Thyroid gland (tissue), 4 donors: ENCODE measurements at regions not wholly inside any gene's neighbourhood (a gene's known extent, or its start where the extent isn't known, plus 50 kb on each side); places are given as distances from the start of the nearest gene placed in this dataset.

Source experiments
- DNase-seq, 2 donors: peaks; one replicate each; pipeline ENCODE4 v3.0.0-alpha.2; 2019
- H3K27ac ChIP-seq, 3 donors: fragments of 200-600 bp; sonication (generic); 1 replicate in 2 of 3; 2 replicates in 1 of 3; pipeline ENCODE4 v1.5.1; 2016 to 2019; ENCODE audit warnings: mild to moderate bottlenecking in 1 of 3, moderate library complexity in 1 of 3
- H3K27me3 ChIP-seq: fragments of 200-600 bp; sonication (generic); one replicate; pipeline ENCODE4 v1.5.1; 2019
- H3K36me3 ChIP-seq, 2 donors: fragments of 200-600 bp; sonication (generic); one replicate each; pipeline ENCODE4 v1.5.1; 2016 to 2019
- H3K4me1 ChIP-seq, 2 donors: fragments of 200-600 bp; sonication (generic); one replicate each; pipeline ENCODE4 v1.5.1; 2017 to 2019
- H3K4me3 ChIP-seq, 3 donors: fragments of 200-600 bp; sonication (generic); replicated peaks in 1 of 3; 1 replicate in 2 of 3; 2 replicates in 1 of 3; pipeline ENCODE4 v1.5.1; 2016; ENCODE audit warnings: mild to moderate bottlenecking in 1 of 3
- H3K9me3 ChIP-seq: fragments of 200-600 bp; sonication (generic); one replicate; pipeline ENCODE4 v1.5.1; 2017
- POLR2A ChIP-seq, 2 donors: fragments of 450-650 bp; IDR thresholded peaks; one replicate each; pipeline ENCODE4 v1.6.1; 2017; ENCODE audit warnings: antibody characterized with exemption in 2 of 2, mild to moderate bottlenecking in 2 of 2, moderate library complexity in 1 of 2
- WGBS, 2 donors: methylation state at CpG; one replicate each; pipeline ENCODE4 v1.1.5; 2017; 5-methylcytosine and 5-hydroxymethylcytosine counted together
- intact Hi-C: fragments of 100-400 bp; cut with DNase I; formaldehyde crosslinking; loops from one replicate; pipeline ENCODE4 v1.15.1; 2023
- TF ChIP-seq, protein P1 (sequence below), 6 experiments: fragments of 200-600 bp in 3 of 6; fragments of 450-650 bp in 3 of 6; sonication (generic) in 3 of 6; IDR thresholded peaks; one replicate each; pipeline ENCODE4 v1.5.1; 2016 to 2019; ENCODE audit warnings: antibody characterized with exemption in 6 of 6, mild to moderate bottlenecking in 2 of 6, inconsistent platforms in 1 of 6, moderate library complexity in 1 of 6

GRCh38 chr6:15853259-15853658 is 190.4 kb upstream of the DTNBP1 start:
- no peak overlapping the region for H3K4me3 ChIP-seq
- intact Hi-C loops, result no loop called here
- no peak overlapping the region for H3K27ac ChIP-seq
- 46 to 95% methylated on average over 1 of the region's 1 CpG for WGBS, 2 donors
- TF ChIP-seq POLR2A (IDR thresholded peaks at IDR 0.05), result no peak
- TF ChIP-seq, protein P1, sequence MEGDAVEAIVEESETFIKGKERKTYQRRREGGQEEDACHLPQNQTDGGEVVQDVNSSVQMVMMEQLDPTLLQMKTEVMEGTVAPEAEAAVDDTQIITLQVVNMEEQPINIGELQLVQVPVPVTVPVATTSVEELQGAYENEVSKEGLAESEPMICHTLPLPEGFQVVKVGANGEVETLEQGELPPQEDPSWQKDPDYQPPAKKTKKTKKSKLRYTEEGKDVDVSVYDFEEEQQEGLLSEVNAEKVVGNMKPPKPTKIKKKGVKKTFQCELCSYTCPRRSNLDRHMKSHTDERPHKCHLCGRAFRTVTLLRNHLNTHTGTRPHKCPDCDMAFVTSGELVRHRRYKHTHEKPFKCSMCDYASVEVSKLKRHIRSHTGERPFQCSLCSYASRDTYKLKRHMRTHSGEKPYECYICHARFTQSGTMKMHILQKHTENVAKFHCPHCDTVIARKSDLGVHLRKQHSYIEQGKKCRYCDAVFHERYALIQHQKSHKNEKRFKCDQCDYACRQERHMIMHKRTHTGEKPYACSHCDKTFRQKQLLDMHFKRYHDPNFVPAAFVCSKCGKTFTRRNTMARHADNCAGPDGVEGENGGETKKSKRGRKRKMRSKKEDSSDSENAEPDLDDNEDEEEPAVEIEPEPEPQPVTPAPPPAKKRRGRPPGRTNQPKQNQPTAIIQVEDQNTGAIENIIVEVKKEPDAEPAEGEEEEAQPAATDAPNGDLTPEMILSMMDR (IDR thresholded peaks at IDR 0.05), result no peak
- H3K4me1 ChIP-seq, result no peaks in the 10 kb centered on the region
- no peak for DNase-seq
- no peaks in the 10 kb centered on the region for H3K9me3 ChIP-seq
- no peaks in the 10 kb centered on the region for H3K36me3 ChIP-seq
- H3K27me3 ChIP-seq, result no peaks in the 10 kb centered on the region

DNA sequence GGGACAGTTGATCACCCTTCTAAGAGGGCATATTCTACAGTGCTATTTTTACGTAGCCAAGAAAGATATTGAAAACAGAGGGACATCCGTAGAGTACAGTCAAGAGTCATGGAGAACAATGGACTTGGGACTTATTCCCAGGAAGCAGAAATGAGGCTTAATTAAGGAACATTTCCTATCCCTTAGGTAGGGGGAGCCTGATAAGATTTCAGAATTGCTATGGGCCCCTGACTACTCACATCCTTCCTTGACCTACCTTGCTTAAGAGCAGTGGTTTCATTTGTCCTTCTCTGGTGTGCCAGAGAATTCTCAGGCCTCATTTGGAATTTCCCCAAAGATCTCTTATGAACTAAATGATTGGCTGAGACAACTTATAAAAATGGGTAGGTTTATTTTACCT is 189.5 kb upstream of the DTNBP1 start:
- 86 to 96% methylated on average over 2 of the region's 2 CpGs for WGBS, 2 donors
- no peak for DNase-seq
- Histone ChIP-seq H3K4me1 (no peaks in the 10 kb centered on the region), H3K27ac (no peak overlapping the region), H3K27me3 (no peaks in the 10 kb centered on the region), H3K9me3 (no peaks in the 10 kb centered on the region), H3K4me3 (no peak overlapping the region), H3K36me3 (no peaks in the 10 kb centered on the region)
- intact Hi-C loops, result no loop called here
- no peak for TF ChIP-seq POLR2A (IDR thresholded peaks at IDR 0.05)
- TF ChIP-seq, protein P1 (IDR thresholded peaks at IDR 0.05), result no peak

DNA sequence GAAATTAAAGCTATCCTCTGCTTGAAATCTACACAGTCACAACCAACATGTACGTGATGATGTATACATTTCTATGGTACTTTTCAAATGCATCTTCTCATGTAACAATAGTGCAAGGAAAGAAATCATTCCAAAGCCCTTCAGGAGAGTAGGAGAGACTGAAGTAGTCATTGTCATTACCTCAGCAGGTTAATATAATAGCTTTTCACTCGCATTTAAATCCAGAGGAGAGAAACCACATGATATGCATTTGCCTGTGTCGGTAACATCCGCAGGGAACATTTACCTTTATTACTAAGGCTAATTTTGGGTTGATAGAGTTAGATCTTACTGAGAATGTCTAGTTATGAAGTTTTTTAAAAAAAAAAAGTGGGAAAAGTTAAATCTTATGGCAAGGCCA is 186.6 kb upstream of the DTNBP1 start:
- no peak overlapping the region for H3K27ac ChIP-seq
- no peaks in the 10 kb centered on the region for H3K27me3 ChIP-seq
- no peaks in the 10 kb centered on the region for H3K9me3 ChIP-seq
- DNase-seq, result no peak
- whole genome bisulfite sequencing, 2 donors, result 91 to 98% methylated on average over 4 of the region's 4 CpGs
- intact Hi-C loops, result no loop called here
- no peak overlapping the region for H3K4me3 ChIP-seq
- no peaks in the 10 kb centered on the region for H3K4me1 ChIP-seq
- H3K36me3 ChIP-seq, result no peaks in the 10 kb centered on the region
- TF ChIP-seq, protein P1 (IDR thresholded peaks at IDR 0.05), result no peak
- TF ChIP-seq POLR2A (IDR thresholded peaks at IDR 0.05), result no peak

DNA sequence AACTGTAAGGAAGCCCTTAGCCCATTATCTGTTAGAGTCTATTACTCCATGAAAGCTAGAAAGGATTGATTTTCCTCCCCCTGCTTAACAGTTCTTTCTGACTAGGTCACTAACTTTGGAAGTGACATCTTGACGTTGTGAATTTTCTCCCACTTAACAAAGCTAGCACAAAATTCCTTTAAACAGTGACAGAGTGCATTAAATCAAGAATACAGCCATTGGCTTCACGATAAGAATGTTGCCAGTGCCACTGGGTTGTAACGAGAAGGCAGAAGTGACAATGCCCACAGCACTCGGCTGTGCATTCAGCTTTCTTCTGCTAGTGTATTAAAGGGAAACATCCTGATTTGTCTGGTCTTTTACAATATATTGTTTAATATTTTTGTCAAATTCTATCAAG is 182.7 kb upstream of the DTNBP1 start:
- intact Hi-C loops, result no loop called here
- H3K27me3 ChIP-seq, result no peaks in the 10 kb centered on the region
- WGBS, 2 donors, result 61 to 71% methylated on average over 4 of the region's 4 CpGs

DNA sequence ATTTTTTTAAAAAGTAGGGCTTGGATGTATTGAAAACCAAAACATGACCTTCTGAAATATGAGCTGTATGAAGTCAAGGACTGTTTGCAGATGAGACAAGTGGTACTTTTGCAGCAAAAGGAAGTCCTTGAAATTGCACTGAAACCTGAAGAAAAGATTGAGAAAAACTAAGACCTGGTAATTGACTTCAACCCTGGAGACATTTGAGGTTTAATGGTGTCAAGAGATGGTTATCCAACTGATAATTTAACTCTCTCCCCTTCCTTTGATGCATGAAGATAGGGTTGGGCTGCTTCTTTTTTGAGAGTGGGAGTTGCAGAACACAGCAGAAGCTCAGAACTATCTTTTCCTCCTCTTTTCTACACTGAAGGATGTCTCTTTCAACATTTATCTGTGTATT is 180.9 kb upstream of the DTNBP1 start:
- intact Hi-C loops, result no loop called here
- no peaks in the 10 kb centered on the region for H3K9me3 ChIP-seq

More for the DNA sequence above, 182.7 kb upstream of the DTNBP1 start:
- TF ChIP-seq POLR2A (IDR thresholded peaks at IDR 0.05), result no peak
- TF ChIP-seq, protein P1 (IDR thresholded peaks at IDR 0.05), result no peak
- no peaks in the 10 kb centered on the region for H3K9me3 ChIP-seq
- no peak overlapping the region for H3K27ac ChIP-seq
- no peaks in the 10 kb centered on the region for H3K36me3 ChIP-seq
- no peak overlapping the region for H3K4me3 ChIP-seq
- DNase-seq, result no peak
- H3K4me1 ChIP-seq, result peaks cover 8 to 11% of the 10 kb centered on the region in 2 donors

More for the DNA sequence above, 180.9 kb upstream of the DTNBP1 start:
- H3K27me3 ChIP-seq, result no peaks in the 10 kb centered on the region
- peaks cover 8 to 11% of the 10 kb centered on the region in 2 donors for H3K4me1 ChIP-seq
- H3K36me3 ChIP-seq, result no peaks in the 10 kb centered on the region
- no peak for TF ChIP-seq POLR2A (IDR thresholded peaks at IDR 0.05)
- TF ChIP-seq, protein P1 (IDR thresholded peaks at IDR 0.05), result no peak
- no peak overlapping the region for H3K27ac ChIP-seq
- H3K4me3 ChIP-seq, result no peak overlapping the region
- no peak for DNase-seq
